GM18858 (cell line): ENCODE measurements at regions not wholly inside any gene's neighbourhood (a gene's known extent, or its start where the extent isn't known, plus 50 kb on each side); places are given as distances from the start of the nearest gene placed in this dataset.
"Not testable (repeated sequence)": the region's sequence is repeated elsewhere in the genome, so short reads cannot be mapped to it uniquely, and the experiment has no call there.

Source experiments
- ATAC-seq: cut with Tn5 transposase; IDR thresholded peaks from one replicate; pipeline ENCODE4 v1.9.1; 2021; ENCODE audit not compliant: unreplicated experiment

DNA sequence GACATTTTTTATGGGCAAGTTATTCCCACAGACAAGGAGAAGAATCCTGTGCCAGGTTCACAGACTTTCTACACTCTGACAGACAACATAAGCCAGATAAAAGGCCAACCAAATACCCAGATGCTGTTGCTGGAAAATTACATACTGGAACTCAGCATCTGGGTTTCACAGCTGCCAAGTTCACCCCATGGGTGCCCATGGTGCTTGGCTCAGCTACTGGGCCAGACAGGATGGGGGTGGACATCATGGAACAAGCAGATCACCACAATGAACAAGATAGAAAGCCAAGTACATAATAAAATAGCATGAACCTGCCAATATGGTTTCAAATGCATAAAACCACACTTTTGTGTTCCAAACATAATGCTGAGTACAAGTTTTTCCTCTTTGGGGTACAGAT, 999.8 kb downstream of the NR2F1-AS1 start:
- ATAC-seq: no peak

DNA sequence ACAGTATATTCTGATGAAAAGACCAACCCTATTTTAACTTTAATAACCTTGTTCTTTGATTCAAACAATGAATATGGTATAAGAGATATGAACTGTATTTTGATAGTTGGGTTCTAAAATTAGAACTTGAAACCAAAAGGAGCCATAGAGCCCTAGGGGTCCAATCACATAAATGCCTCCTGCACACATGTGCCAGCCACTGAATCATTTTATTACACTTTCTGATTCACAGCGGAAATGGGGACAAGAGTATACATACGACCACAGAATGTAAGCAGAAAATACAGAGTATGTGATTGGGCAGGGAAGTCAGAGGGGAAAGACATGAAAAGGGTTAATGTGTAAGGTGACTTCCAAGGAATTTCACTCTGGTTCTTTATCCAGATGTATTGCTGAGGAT, 1000.2 kb downstream of the NR2F1-AS1 start:
- no peak for ATAC-seq

DNA sequence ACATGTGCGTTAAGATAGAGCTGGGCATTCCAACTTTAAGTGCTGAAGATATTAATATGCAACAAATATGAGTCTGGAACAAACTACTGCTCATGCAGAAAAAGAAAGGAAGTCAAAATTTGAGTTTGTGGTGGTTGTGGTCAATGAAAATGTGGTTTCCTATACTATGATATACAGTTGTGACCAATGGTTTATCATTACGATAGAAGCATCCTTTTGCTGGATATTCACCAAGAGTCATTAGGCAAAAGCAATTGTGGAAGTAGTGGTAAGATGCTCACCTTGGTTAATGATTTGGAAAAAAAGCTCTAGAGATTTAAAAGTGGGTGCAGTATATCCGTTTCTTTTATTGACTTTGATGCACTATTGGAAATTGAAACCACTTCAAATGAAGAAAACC, 1007.0 kb downstream of the NR2F1-AS1 start:
- no peak for ATAC-seq

DNA sequence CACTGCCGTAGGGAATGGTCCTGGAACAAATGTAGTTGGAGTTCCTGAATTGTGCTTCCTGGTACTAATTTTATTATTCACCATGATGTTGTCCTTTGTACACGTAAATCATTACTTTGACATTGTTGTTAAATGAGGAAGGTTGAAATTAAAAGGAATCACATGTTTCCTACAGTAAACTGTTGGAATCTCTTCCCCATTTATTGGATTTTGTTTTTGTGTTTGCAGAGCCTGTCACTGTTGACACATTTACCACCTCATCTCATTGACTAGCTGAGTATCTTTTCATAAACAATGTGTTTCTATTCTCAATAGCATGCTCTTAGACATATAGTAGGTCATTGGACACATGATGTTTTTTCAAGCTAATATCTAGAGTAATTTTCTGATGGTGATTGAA, 1012.5 kb downstream of the NR2F1-AS1 start:
- no peak for ATAC-seq

DNA sequence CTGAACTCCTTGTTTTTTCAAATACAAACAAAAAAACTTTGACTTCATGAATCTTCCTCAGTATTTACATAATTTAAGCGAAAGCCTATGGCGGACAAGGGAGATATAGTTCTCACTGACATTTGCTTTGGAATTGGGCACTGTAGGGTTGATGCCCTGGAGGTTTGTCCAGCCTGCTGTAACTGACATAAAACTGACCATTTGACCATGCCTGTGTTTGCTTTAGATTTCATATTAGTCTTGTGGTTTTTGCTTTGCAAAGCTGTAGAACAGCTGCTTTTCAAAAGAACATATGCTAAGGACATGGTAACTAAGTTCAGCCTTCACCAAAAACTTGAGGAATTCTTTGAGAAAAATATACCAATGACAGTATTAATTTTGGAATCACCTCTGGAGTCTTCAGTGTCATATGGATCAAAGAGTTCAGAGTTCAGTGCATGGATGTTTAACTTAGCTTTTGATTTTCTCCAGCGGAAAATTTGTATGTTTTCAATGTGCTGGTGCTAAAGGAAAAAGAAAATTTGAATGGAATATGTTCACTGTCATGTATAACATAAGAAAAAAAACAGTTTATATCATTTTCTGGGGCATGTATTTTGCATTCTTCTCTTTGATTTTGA, 1013.1 kb downstream of the NR2F1-AS1 start:
- no peak for ATAC-seq

DNA sequence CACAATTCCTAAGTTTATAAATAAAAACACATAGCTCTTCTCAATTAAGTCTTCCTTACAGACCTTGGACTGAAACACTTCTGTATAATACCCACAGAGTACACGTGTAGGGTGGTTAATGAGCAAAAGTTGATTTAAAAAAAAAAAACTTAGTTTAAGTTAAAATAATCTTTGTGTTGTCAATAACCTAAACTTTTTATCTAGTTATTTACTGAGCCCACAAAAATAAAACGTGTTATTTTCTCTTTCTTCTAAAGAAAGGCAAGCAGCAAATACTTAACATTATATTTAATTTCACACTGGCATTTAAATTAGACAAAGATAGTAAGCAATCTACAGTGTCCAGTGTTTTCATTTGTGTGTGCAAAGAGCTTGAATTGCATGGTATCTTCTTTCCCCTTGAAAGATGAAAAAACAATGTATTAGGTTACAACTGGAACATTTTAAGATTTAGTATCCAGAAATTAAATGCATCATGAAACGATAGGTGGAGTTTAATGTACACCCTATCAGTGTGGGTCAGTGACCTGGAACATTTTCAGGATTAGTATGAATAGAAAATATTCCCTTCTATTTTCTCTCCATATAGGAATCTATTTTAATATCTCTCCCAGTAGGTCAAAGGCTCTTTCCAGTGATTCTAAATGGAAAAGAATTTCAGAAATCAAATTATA, 1014.8 kb downstream of the NR2F1-AS1 start:
- no peak for ATAC-seq

DNA sequence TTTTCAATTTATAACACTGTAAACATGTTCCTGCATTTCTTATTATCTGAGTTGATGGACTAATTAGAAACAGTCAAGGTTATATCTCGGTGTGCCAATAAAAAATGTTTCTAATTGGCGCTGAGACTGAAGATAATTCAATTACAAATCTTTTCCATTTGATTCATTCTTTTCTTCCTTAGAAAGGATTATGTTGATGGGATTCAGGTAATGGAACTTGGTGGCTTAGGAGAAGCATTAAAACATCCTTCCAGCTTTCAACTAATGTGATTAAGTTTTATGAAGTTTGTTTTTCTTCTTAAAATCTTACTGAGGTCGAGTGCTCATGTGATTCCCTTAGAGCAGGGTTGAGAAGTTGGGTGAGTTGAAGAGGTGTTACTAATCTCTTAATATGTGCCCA, 1015.3 kb downstream of the NR2F1-AS1 start:
- ATAC-seq: no peak

DNA sequence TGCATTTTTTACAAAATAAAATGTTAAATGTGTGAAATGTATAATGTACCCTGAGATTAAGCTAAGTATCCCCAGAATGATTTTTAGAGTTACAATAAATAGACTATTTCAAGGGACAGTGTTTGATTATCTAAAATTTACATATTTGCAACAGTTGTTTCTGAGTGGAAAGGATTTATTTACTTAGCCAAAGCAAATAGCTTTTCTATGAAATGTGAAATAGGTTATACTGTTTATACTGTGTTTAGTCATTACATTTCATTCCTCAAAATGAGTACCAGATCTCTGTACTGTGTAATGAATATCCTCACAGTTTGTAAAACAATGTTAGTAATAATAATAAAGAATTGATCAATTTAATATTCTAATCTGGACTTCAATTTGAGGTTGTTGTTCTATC, 1019.0 kb downstream of the NR2F1-AS1 start:
- no peak for ATAC-seq

DNA sequence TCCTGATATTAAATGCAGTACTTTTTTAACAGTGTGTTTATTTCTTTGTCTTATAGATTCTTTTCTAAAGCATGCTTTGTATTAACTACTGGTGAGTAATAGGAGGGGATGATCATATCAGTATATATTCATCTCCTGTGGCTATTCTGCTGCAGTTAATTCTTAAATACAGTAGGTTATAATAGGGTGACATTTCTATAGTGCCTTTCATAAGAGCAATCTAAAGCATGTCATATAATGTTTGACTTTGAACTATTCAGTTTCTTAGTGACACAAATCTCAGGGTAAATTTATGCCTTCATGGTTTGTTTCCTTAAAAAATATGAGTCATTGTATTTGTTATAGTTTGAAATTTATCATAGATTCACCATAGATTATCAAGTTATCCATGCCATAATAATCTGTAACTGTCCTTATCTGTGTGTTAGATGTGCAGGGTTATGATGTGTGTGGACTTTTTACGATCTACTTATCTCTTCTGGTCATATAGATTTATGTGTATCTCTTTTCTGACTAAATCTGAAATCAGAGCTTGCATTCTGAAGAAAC, 1019.5 kb downstream of the NR2F1-AS1 start:
- ATAC-seq: no peak

DNA sequence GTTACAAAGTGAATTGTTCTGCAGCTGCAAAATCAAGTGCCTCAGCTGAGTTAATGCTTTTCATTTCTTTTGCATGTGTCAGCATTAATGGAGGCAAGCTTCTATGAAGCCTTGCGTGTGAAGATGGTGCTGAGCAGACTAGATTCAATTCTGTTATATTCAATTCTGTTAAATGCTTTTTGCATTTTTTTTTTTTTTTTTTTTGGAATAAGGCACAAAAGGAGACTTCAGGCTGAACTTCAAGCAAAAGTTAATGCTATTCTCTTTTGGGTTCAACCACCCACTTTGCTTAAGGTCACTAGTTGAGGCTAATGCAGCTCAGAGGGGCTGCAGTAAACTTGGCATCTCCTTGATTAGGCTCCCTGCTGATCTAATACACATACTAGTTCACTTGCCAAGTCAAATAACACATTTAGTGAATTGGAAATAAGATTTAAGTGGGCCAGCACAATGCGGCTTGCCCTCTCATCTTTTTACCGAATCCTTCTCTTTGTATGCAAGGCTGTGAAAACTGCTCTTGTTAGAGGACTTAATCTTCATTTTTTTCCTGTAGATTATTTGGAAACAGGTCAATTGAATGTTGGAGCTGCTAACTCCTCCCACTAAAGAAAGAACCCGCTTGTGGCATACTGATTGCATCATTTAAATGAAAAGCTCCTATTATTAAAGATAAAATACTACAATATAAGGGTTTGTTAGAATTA, 1020.2 kb downstream of the NR2F1-AS1 start:
- no peak for ATAC-seq

DNA sequence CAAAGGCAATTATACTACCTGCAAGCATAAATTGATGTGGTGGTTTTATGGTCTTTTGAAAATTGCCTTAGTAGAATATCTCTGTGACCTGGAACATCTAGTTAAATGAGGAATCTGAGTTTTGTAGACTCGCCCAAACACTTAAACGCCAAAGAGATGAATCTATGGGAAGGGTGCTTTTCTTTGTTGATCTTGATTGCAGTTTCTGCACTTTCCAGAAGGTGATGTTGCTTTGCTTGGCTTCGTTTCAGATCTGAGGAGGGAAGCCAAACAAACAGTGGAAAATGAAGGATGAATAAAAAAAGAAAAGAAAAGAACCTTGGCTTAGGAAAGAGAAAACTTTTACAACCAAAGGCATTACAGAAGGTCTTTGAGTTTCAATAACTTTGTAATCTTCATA, 1021.2 kb downstream of the NR2F1-AS1 start:
- no peak for ATAC-seq

DNA sequence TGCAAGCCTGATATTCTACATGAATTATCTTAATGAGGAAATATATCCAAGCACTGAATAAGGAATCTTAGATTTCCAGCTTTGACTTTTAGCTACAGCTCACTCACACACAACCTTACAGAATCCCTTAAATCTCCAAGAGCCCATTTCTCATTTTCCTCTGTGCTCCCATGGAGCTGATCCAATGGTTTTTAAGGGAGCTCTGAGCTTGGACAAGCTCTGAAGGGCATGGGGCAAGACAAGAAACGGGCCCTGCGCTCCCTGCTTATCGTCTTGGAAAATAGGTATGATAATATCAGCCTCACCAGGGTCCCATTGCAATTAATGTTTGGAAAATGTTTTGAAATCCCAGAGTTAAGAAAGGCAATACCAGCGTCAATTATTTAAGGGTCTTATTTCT, 1021.7 kb downstream of the NR2F1-AS1 start:
- no peak for ATAC-seq

DNA sequence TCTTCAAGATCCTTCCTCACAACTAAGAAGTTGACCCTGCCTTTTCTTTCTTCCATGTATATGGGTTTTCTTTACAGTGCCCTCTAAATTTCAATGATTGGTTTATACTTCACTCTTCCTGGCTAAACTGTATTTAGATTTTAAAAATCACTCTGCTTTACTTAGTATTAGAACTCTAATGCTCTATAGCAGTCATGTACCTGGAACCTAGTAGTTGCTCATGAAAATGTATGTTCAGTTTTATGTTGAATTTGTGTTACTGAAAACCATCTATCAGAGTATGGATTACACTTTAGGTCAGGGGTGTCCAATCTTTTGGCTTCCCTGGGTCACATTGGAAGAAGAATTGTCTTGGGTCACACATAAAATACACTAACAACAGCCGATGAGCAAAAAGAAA, 1024.3 kb downstream of the NR2F1-AS1 start:
- ATAC-seq: no peak

DNA sequence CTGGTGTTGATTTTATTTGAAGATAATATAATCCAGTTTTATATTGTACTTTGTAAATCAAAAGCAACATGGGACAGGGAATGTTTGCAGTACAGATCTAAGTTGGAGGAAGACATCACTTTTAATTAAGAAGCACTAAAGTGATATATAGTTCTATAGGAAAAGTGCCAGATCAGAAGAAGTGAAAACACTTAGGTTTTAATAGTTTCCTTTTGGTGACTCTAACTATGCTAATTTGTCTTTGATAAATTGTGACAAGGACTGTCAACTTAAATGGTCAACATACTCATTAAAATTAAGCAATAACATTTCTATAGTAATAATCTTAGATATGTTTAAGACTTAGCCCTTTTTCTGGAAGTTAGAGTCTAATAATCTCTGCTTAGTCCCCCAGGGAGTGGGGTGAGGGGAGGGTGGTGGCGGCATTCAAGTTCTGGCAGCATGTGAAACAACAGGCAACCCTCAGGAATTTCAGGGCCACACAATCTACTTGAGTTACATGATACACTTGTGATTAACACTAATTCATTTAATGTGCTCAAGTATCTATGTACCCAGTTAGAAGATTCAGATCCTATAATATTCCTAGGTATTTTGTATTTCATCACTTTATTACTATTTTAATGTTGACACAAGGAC, 1026.5 kb downstream of the NR2F1-AS1 start:
- ATAC-seq: no peak

DNA sequence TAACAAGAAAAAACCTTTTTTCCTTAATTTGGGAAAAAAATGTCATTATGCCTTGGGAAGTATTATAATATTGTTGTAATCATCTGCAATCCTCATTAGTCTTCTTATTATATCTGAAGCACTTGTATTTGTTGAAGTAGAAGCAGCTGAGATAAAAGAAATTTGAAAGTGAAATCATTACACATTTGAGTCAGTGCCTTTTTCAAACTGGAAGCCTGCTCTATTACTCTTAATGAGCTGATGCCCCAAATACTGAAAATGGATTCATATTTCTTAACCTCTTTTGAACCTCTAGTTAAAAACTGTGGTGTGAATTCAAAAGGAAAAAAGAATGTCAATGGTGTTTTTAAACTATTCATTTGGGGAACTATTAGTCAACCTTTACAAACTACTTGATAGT, 1027.7 kb downstream of the NR2F1-AS1 start:
- ATAC-seq: no peak

DNA sequence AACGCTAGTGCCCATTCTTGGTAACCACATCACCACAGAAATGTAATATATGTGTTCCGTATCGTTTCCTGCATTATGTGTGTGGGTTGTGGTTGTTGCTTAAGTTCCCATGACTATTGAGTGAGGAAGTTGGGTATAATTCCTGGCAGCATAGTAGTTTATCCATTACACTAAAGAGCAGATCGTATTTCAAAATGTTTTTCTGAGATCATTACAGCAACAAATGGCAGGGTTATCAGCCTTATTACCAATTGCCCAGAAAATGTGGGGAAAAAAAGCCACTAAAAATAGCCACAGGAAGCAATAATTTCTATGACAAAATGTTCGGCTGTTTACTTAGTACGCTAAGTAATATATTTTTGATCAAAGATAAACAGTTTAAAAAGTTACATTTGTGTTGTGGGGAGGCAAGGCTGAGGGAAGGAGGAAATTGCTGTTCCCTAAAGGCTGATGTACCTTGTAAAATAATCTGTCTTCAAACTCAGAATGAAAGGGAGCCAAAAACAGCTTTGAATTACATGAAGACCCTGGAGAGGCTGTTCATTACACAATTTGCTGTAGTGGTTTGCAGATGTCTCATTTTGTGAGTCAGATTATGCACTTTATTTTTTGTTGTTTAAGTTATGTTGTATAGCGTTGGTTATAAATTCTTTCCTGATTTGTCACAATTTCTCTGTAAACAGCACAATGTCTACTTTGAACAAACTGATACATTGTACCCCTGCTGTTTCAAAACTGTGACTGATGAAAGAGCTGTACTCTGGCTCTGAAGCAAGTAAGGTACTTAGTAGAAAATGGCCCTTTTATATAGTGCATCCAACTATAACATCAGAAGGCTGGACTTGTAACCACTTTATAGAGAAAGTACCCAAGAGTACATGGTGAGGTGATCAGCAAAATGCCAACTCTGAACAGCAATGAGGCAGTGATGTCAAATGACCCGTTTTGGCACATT, 1028.5 kb downstream of the NR2F1-AS1 start:
- no peak for ATAC-seq

DNA sequence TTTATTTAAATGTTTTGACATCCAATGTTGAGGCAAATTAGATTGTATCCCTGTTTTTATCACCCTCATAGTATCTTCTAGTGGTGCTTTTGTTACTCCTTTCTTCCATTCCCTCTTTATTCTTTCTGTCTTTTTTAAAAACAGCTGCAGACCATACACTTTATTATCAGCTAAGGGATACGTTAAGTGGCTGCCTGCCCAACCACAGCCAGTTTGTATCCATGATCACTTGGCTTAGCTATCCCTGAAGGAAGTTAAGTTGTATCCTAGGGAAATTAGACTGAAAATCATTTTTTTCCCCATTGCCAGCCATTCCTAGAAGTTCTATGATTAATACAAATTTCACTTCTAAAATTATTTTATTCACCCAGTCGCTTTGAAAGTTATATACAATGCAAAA, 1032.7 kb downstream of the NR2F1-AS1 start:
- no peak for ATAC-seq

DNA sequence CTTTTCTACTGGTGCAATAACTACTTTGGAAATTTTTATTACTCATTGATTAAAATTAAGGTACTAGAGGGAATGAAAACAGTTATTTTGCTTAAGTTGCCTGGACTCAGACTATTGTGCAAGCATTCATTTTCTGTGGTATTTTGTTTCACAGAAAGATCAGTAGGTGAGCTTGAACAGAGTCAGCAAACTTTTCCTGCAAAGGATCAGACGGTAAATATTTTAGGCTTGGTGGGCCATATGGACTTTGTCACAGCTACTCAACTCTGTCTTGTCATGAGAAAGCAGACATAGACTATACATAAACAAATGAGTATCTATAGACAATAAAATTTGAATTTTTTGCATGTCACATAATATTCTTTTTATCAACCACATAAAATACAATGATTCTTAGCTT, 1036.4 kb downstream of the NR2F1-AS1 start:
- no peak for ATAC-seq

DNA sequence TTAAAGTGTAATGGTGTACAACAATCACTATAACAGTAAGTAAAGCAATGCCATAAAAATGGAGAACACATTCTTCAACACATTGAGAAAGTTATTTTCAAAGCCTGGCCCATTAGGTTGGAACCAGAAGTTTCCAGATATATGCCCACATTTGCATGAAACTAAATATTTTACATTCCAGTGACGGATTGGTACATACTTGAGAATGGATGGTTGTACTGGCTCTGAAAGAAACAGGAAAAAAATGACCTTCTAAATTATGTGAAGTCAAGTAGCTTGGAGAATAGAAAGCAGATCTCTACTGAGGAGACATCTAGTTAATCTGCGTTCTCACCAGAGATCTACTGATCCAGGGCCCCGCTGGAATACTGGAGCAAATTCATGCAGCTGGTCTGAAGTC, 1037.0 kb downstream of the NR2F1-AS1 start:
- ATAC-seq: no peak

DNA sequence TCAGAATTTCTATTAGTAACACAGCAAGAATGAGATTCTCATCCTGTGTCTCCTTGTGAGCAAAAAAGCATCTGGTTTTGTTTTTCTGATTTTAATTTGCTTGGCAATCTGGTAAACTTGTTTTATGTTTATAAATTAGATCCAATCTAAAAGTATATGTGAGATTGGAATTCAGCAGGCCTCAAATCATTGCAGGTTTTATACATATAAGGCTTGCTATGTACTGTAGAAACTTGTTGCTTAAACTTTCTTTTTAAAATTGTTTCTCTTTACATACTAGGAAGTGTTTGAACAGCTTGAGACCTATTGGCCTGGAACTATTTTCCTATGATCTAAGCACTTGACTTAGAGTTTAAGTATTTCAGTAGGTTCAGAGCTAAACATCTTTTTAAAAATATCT, 1037.8 kb downstream of the NR2F1-AS1 start:
- no peak for ATAC-seq

DNA sequence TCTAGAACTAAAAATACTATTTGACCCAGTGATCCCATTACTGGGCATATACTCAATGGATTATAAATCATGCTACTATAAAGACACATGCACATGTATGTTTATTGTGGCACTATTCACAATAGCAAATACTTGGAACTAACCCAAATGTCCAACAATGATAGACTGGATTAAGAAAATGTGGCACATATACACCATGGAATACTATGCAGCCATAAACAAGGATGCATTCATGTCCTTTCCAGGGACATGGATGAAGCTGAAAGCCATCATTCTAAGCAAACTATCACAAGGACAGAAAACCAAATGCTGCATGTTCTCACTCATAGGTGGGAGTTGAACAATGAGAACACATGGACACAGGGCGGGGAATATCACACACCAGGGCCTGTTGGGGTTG, 1039.0 kb downstream of the NR2F1-AS1 start:
- ATAC-seq: not testable (repeated sequence)
